Hepatocyte (in vitro differentiated cells): ENCODE measurements at regions not wholly inside any gene's neighbourhood (a gene's known extent, or its start where the extent isn't known, plus 50 kb on each side); places are given as distances from the start of the nearest gene placed in this dataset.

Experiments
- CTCF ChIP-seq: fragments of 200-600 bp; sonication (generic); IDR thresholded peaks from 2 replicates; pipeline ENCODE4 v1.5.1; 2016; ENCODE audit warnings: antibody characterized with exemption, mild to moderate bottlenecking; ENCODE audit not compliant: poor library complexity
- EZH2phosphoT487 ChIP-seq: fragments of 200-600 bp; sonication (generic); IDR thresholded peaks from one replicate; pipeline ENCODE4 v1.6.1; 2018; ENCODE audit warnings: antibody characterized with exemption, mild to moderate bottlenecking, low read depth, moderate library complexity; ENCODE audit not compliant: unreplicated experiment, severe bottlenecking

- TF ChIP-seq EZH2phosphoT487 = no peak
- no peak for TF ChIP-seq CTCF
Measured at GRCh38 chr2:66920415-66920814, 476.7 kb upstream of the ETAA1 start.
